GM12892 (cell line): ENCODE measurements at regions not wholly inside any gene's neighbourhood (a gene's known extent, or its start where the extent isn't known, plus 50 kb on each side); places are given as distances from the start of the nearest gene placed in this dataset.

Experiments
- DNase-seq: peaks from one replicate; pipeline ENCODE4 v3.0.0; 2011; ENCODE audit not compliant: insufficient read length
- FAIRE-seq: peaks from 2 replicates; lab custom pipeline; 2011; peaks lifted over from hg19 to GRCh38; lab: Jason Lieb, UNC
- POLR2A ChIP-seq: IDR thresholded peaks from 2 replicates; pipeline ENCODE4 v1.6.1; 2011; ENCODE audit warnings: low read depth, low read length, control low read depth
- POLR2AphosphoS5 ChIP-seq: IDR thresholded peaks from 2 replicates; pipeline ENCODE4 v1.6.1; 2011; ENCODE audit warnings: low read depth, low read length, control low read depth
- TAF1 ChIP-seq: IDR thresholded peaks from 2 replicates; pipeline ENCODE4 v1.6.1; 2011; ENCODE audit warnings: low read depth, mild to moderate bottlenecking, control low read depth, low read length, borderline replicate concordance

GRCh38 chr12:94056419-94057158, 91.8 kb upstream of the PLXNC1 start:
- no peak for DNase-seq
- no peak for FAIRE-seq
- TF ChIP-seq TAF1 (no peak), POLR2AphosphoS5 (no peak), POLR2A (no peak)

- no peak for TF ChIP-seq POLR2A
- no peak for TF ChIP-seq POLR2AphosphoS5
- no peak for TF ChIP-seq TAF1
- DNase-seq (no peak), FAIRE-seq (no peak)
Measured at GRCh38 chr12:94057262-94058151, 90.9 kb upstream of the PLXNC1 start.

- TF ChIP-seq TAF1 = no peak
- no peak for TF ChIP-seq POLR2AphosphoS5
- TF ChIP-seq POLR2A = no peak
- FAIRE-seq (no peak), DNase-seq (no peak)
Measured at GRCh38 chr12:94059394-94060368, 88.7 kb upstream of the PLXNC1 start.

- FAIRE-seq (no peak), DNase-seq (no peak)
- no peak for TF ChIP-seq TAF1
- no peak for TF ChIP-seq POLR2A
- TF ChIP-seq POLR2AphosphoS5 = no peak
Measured at GRCh38 chr12:94062194-94062593, 86.2 kb upstream of the PLXNC1 start.

- DNase-seq = no peak
- no peak for FAIRE-seq
- no peak for TF ChIP-seq POLR2AphosphoS5
- TF ChIP-seq TAF1 = no peak
- TF ChIP-seq POLR2A = no peak
Measured at GRCh38 chr12:94062796-94063635, 85.4 kb upstream of the PLXNC1 start.

- FAIRE-seq (no peak), DNase-seq (no peak)
- TF ChIP-seq POLR2A (no peak), POLR2AphosphoS5 (no peak), TAF1 (no peak)
Measured at GRCh38 chr12:94070520-94070919, 77.9 kb upstream of the PLXNC1 start.

- TF ChIP-seq POLR2AphosphoS5 (no peak), POLR2A (no peak), TAF1 (no peak)
- FAIRE-seq (no peak), DNase-seq (no peak)
Measured at GRCh38 chr12:94071258-94071657, 77.1 kb upstream of the PLXNC1 start.

- FAIRE-seq (no peak), DNase-seq (no peak)
- no peak for TF ChIP-seq POLR2A
- no peak for TF ChIP-seq POLR2AphosphoS5
- TF ChIP-seq TAF1 = no peak
Measured at GRCh38 chr12:94073441-94074051, 74.8 kb upstream of the PLXNC1 start.

- FAIRE-seq (no peak), DNase-seq (no peak)
- TF ChIP-seq POLR2AphosphoS5 (no peak), POLR2A (no peak), TAF1 (no peak)
Measured at GRCh38 chr12:94074216-94074979, 74.0 kb upstream of the PLXNC1 start.
